NCI-H1930 (cell line): ENCODE measurements at regions not wholly inside any gene's neighbourhood (a gene's known extent, or its start where the extent isn't known, plus 50 kb on each side); places are given as distances from the start of the nearest gene placed in this dataset.

ENCODE experiments used
- DNase-seq, 2 experiments: peaks; one replicate each; lab custom pipeline; 2025; lab: John Stamatoyannopoulos, UW

GRCh38 chr6:150651808-150652470, 52.3 kb downstream of the PLEKHG1 start:
- no peak for DNase-seq

- DNase-seq: no peak
Measured at GRCh38 chr6:150652848-150653613, 53.3 kb downstream of the PLEKHG1 start.

GRCh38 chr6:150654608-150655007, 54.9 kb downstream of the PLEKHG1 start:
- no peak for DNase-seq

GRCh38 chr6:150656156-150656555, 56.5 kb downstream of the PLEKHG1 start:
- DNase-seq: no peak

GRCh38 chr6:150658421-150658820, 58.7 kb downstream of the PLEKHG1 start:
- DNase-seq: no peak

GRCh38 chr6:150659046-150659763, 59.5 kb downstream of the PLEKHG1 start:
- DNase-seq: no peak

- no peak for DNase-seq
Measured at GRCh38 chr6:150661216-150662007, 61.7 kb downstream of the PLEKHG1 start.

GRCh38 chr6:150662814-150663213, 63.1 kb downstream of the PLEKHG1 start:
- DNase-seq: no peak

- DNase-seq: no peak
Measured at GRCh38 chr6:150664091-150664490, 64.4 kb downstream of the PLEKHG1 start.

- no peak for DNase-seq
Measured at GRCh38 chr6:150666071-150666470, 66.4 kb downstream of the PLEKHG1 start.

- DNase-seq: no peak
Measured at GRCh38 chr6:150667359-150667758, 67.7 kb downstream of the PLEKHG1 start.

- no peak for DNase-seq
Measured at GRCh38 chr6:150667977-150668716, 68.5 kb downstream of the PLEKHG1 start.

- DNase-seq: no peak
Measured at GRCh38 chr6:150668900-150669302, 69.2 kb downstream of the PLEKHG1 start.

- no peak for DNase-seq
Measured at GRCh38 chr6:150670311-150670710, 70.6 kb downstream of the PLEKHG1 start.

GRCh38 chr6:150672800-150673199, 73.1 kb downstream of the PLEKHG1 start:
- no peak for DNase-seq

- no peak for DNase-seq
Measured at GRCh38 chr6:150673720-150674346, 74.1 kb downstream of the PLEKHG1 start.

GRCh38 chr6:150676344-150676743, 76.7 kb downstream of the PLEKHG1 start:
- no peak for DNase-seq

GRCh38 chr6:150676772-150677171, 77.1 kb downstream of the PLEKHG1 start:
- DNase-seq: no peak

GRCh38 chr6:150680510-150680909, 80.8 kb downstream of the PLEKHG1 start:
- DNase-seq: no peak

- no peak for DNase-seq
Measured at GRCh38 chr6:150681578-150682395, 82.1 kb downstream of the PLEKHG1 start.
